NCI-H128 (cell line): ENCODE measurements at regions not wholly inside any gene's neighbourhood (a gene's known extent, or its start where the extent isn't known, plus 50 kb on each side); places are given as distances from the start of the nearest gene placed in this dataset.

Experiments
- DNase-seq: peaks from one replicate; lab custom pipeline; 2025; ENCODE audit not compliant: unreplicated experiment; lab: John Stamatoyannopoulos, UW

- no peak for DNase-seq
Measured at GRCh38 chr10:29141761-29142160, 147.1 kb upstream of the LYZL1 start.

DNA sequence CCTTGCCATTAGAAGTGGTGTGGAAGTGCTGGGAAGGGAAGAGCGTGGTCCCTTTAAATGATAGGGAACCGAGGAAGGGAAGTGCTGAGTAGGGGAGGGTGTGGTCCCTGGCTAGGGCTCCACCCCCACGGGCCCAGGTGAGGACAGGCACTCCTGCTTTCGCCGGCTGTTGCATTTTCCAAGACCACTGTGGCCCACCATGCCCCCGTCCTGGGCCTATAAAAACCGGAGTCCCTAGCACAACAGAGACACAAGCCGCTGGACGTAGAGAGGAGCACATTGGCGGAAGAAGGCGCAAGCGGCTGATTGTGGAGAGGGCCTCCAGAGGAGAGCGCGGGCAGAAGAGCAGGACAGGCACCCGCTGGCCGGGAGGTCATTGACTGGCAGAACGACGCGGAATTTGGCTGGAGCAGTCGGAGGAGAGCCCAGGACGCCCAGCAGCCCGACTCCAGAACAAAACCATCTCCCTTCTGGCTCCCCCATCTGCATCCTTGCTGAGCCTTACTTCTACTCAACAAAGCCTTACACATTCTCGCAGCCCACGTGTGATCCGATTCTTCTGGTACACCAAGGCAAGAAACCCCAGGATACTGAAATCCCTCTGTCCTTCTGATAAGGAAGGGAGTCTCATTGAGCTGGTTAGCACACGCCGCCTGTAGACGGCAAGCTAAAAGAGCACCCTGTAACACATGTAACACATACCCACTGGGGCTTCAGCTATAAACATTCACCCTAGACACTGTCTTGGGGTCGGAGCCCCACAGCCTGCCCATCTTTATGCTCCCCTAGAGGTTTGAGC lies 146.2 kb upstream of the LYZL1 start:
- no peak for DNase-seq

DNA sequence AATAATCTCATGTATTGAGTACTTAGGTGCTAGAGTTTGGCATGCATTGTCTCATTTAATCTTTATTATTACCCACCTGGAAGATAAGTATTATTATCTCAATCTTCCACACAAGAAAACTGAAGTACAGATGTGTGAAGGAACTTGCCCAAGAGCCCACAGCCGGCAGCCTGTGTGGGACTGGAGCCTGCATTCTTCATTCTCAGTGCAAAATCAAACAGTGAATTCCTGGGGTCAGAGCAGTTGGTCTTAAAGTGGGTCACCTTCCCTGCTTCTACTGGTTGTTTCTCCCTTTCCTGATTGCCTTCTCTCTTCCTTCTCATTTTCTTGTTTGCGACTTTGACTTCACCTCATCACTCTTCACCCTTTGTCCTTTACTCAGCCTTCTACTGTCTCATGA lies 144.7 kb upstream of the LYZL1 start:
- DNase-seq, result no peak

- no peak for DNase-seq
Measured at GRCh38 chr10:29146311-29147100, 142.4 kb upstream of the LYZL1 start.

- DNase-seq, result no peak
Measured at GRCh38 chr10:29150010-29150409, 138.9 kb upstream of the LYZL1 start.

DNA sequence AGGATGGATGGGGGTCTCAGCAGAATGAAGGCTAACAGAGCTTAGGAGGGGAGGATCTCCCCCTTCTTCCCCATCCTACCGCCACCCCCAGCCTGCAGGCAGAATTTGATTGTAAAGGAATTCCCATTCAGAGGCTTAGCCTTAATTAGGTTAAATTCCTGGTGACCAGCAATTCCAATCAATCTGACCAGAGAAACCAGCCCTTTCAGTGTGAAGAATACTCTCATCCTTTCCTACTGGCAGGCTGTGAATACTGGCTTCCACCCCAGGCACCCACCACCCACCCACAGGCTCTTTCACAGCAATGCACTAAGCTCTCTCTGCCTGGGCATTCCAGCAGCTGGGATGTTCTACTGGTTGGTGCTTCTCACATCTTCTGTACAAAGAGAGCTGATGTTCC lies 137.9 kb upstream of the LYZL1 start:
- DNase-seq, result no peak

DNA sequence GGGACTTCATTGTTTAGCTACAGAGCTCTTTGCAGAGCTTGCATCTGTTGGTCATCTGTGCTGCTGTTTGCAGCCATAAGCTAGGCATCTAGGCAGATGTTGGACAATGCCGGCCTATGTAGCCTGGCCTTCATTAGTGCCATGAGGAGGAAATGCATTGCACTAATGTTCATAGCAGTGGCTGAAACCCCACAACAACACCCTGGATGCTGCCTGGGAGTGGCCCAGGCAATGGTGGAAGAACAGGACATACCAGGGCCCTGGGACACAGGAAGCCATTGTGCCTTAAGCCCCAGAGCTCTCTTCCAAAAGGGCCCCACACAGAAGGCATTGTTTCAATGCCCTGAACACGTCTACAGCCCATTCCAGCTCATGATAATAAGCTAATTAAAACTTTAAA lies 131.5 kb upstream of the LYZL1 start:
- no peak for DNase-seq

GRCh38 chr10:29158066-29158465 lies 130.8 kb upstream of the LYZL1 start:
- no peak for DNase-seq

DNA sequence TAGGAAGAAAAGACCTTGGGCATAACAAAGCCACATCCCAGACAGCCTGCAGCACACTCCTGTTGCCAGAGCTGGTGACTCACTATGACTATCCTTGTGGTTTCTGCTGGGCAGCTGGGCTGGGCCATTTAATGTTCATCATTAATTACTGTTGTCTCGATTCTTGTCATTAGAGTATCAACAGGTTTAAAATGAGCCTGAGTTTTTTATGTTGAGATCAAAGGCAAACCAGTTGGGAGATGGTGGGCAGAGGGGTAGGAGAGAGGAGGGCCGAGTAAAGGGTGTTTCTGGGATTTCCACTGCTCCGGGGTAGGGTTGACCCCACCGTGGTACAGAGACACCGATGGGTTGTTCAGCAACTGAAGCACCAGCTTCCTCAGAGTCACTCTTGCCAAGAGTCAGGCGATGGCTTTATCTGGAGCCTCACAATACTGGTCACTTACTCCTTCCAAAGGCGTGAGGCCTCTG lies 128.7 kb upstream of the LYZL1 start:
- DNase-seq, result no peak

GRCh38 chr10:29163746-29164145 lies 125.1 kb upstream of the LYZL1 start:
- no peak for DNase-seq

GRCh38 chr10:29166713-29167112 lies 122.2 kb upstream of the LYZL1 start:
- DNase-seq, result no peak

GRCh38 chr10:29169021-29169420 lies 119.8 kb upstream of the LYZL1 start:
- DNase-seq, result no peak

- no peak for DNase-seq
Measured at GRCh38 chr10:29171717-29172116, 117.2 kb upstream of the LYZL1 start.

GRCh38 chr10:29174389-29174788 lies 114.5 kb upstream of the LYZL1 start:
- DNase-seq, result no peak

DNA sequence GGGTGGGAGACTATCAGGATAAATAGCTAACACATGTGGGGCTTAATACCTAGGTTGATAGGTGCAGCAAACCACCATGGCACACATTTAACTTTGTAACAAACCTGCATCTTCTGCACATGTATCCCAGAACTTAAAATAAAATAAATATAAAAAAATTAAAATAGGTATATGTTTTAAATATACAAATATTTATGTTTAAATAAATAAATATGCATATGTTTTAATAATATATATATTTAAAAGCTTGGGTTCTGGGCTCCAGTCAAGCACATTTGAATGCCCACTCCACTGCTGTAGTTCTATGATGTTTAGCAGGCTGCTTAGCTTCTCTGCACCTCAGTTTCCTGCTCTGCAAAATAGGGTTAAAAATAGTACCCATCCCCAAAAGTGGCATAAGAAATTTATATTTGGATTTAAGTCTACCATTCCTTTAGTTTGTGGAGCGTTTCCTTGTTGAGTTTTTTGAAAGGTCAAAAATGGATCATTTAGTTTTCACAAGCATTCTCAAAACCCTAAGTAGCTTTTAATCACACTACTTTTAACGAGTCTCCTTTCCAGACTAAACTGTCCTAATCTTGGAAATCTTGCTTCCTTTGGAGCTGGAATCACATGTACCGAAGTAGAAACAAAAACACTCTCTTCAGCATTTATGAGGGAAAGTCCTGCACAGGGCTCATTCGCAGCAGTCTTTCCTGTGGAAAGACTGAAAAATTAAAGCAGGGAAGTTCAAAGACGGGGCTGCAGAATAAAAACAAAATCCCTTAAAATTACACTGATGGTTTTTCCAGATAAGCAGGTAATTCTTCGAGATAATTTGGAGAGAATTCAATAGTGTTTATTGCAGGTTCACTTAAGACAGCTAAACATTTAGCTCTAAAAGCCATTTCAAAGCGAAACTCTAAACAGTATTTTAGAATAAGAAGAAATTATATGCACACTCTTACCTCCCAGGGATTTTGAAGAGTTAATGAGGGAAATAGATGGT lies 111.7 kb upstream of the LYZL1 start:
- DNase-seq, result no peak

GRCh38 chr10:29181936-29182335 lies 106.9 kb upstream of the LYZL1 start:
- DNase-seq, result no peak

GRCh38 chr10:29183301-29183945 lies 105.4 kb upstream of the LYZL1 start:
- DNase-seq, result no peak

- DNase-seq, result no peak
Measured at GRCh38 chr10:29184205-29185000, 104.5 kb upstream of the LYZL1 start.

- no peak for DNase-seq
Measured at GRCh38 chr10:29185050-29185449, 103.8 kb upstream of the LYZL1 start.

GRCh38 chr10:29186221-29186620 lies 102.6 kb upstream of the LYZL1 start:
- no peak for DNase-seq
